ENCODE measurements at regions not wholly inside any gene's neighbourhood (a gene's known extent, or its start where the extent isn't known, plus 50 kb on each side); places are given as distances from the start of the nearest gene placed in this dataset.

DNA sequence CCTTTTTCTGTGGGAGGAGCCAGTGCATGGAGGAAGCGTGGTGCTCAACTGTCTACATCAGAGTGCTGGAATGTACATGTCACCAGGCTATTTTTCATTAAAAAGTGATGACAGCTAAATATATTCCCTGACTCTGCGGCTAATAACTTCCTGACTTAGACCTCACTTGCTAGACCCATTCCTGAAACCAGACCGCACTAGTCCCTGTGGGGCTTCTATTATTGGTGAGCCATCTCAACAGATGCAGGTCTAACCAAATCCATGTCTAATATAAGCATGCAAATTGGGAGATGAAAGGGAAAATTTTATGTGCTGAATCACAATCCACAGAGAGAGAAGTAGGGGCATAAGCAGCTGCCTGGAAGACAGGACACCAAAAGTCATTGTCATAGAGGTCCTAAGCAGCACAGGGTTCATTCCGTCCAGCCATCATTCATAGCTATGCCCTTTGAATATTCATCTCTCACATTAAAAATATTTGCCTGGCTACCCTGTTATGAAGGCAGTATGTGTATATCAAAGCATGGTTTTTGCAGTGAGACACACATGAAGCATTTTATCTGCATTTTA lies 110.9 kb upstream of the BLID start:
- TF ChIP-seq NR3C1 (IDR thresholded peaks at IDR 0.05) (no peak), POLR2A (IDR thresholded peaks at IDR 0.05; ENCODE audit: low read length) (no peak), USF2 (IDR thresholded peaks at IDR 0.05) (no peak), JUN (IDR thresholded peaks at IDR 0.05) (no peak), HDAC2 (IDR thresholded peaks at IDR 0.05) (no peak)
- TF ChIP-seq, protein P1, sequence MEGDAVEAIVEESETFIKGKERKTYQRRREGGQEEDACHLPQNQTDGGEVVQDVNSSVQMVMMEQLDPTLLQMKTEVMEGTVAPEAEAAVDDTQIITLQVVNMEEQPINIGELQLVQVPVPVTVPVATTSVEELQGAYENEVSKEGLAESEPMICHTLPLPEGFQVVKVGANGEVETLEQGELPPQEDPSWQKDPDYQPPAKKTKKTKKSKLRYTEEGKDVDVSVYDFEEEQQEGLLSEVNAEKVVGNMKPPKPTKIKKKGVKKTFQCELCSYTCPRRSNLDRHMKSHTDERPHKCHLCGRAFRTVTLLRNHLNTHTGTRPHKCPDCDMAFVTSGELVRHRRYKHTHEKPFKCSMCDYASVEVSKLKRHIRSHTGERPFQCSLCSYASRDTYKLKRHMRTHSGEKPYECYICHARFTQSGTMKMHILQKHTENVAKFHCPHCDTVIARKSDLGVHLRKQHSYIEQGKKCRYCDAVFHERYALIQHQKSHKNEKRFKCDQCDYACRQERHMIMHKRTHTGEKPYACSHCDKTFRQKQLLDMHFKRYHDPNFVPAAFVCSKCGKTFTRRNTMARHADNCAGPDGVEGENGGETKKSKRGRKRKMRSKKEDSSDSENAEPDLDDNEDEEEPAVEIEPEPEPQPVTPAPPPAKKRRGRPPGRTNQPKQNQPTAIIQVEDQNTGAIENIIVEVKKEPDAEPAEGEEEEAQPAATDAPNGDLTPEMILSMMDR (IDR thresholded peaks at IDR 0.05): no peak

Measured in A549 (cell line).